ENCODE measurements at regions not wholly inside any gene's neighbourhood (a gene's known extent, or its start where the extent isn't known, plus 50 kb on each side); places are given as distances from the start of the nearest gene placed in this dataset.

DNA sequence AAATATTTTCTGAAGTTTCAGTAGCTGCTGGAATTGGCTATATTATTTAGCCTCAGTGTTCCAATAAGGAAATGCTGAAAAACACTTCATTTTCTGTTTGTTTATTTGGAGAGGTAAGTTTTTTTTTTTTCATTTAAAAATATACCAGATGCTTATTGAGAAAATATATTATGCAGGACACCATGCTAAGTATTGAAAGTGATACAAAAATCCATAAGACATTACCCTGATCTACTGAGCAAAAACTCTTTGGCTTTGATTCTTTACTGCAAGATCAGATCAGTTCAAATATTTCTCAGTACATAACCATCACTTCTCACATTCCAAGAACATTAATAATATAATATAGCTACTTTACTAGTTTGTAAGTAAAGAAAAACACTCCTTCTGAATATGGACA, 123.4 kb upstream of the PACRGL start:
- Mint-ChIP-seq H3K27ac (no peak overlapping the region), H3K36me3 (no peaks in the 10 kb centered on the region), H3K4me3 (no peak overlapping the region), H3K27me3 (ENCODE audit: low read depth in 2 of 2) (no peaks in the 10 kb centered on the region), H3K4me1 (no peaks in the 10 kb centered on the region), H3K9me3 (peaks cover 0 to 2% of the 10 kb centered on the region in 2 donors)
- ATAC-seq, result no peak
- DNase-seq, result no peak
- intact Hi-C loops (cut with micrococcal nuclease), result no loop called here
- Histone ChIP-seq H3K36me3 (ENCODE audit: control insufficient read depth, insufficient read depth, low read length) (no peaks in the 10 kb centered on the region), H3K9me3 (ENCODE audit: control insufficient read depth, insufficient read depth, low read length) (no peaks in the 10 kb centered on the region), H3K27ac (ENCODE audit: low read length) (no peak overlapping the region), H3K4me1 (ENCODE audit: control insufficient read depth, insufficient read depth, low read length) (no peaks in the 10 kb centered on the region), H3K27me3 (ENCODE audit: control insufficient read depth, insufficient read depth, low read length) (no peaks in the 10 kb centered on the region), H3K4me3 (ENCODE audit: low read length) (no peak overlapping the region)
- TF ChIP-seq, protein P1, sequence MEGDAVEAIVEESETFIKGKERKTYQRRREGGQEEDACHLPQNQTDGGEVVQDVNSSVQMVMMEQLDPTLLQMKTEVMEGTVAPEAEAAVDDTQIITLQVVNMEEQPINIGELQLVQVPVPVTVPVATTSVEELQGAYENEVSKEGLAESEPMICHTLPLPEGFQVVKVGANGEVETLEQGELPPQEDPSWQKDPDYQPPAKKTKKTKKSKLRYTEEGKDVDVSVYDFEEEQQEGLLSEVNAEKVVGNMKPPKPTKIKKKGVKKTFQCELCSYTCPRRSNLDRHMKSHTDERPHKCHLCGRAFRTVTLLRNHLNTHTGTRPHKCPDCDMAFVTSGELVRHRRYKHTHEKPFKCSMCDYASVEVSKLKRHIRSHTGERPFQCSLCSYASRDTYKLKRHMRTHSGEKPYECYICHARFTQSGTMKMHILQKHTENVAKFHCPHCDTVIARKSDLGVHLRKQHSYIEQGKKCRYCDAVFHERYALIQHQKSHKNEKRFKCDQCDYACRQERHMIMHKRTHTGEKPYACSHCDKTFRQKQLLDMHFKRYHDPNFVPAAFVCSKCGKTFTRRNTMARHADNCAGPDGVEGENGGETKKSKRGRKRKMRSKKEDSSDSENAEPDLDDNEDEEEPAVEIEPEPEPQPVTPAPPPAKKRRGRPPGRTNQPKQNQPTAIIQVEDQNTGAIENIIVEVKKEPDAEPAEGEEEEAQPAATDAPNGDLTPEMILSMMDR (IDR thresholded peaks at IDR 0.05), result no peak

- intact Hi-C loops (cut with micrococcal nuclease), result no loop called here
- TF ChIP-seq, protein P1 (IDR thresholded peaks at IDR 0.05), result no peak
- Mint-ChIP-seq H3K36me3 (no peaks in the 10 kb centered on the region), H3K4me3 (no peak overlapping the region), H3K27ac (no peak overlapping the region), H3K9me3 (peaks cover 0 to 2% of the 10 kb centered on the region in 2 donors), H3K27me3 (ENCODE audit: low read depth in 2 of 2) (no peaks in the 10 kb centered on the region), H3K4me1 (no peaks in the 10 kb centered on the region)
- DNase-seq (no peak), ATAC-seq (no peak)
- Histone ChIP-seq H3K4me1 (ENCODE audit: control insufficient read depth, insufficient read depth, low read length) (no peaks in the 10 kb centered on the region), H3K27me3 (ENCODE audit: control insufficient read depth, insufficient read depth, low read length) (no peaks in the 10 kb centered on the region), H3K36me3 (ENCODE audit: control insufficient read depth, insufficient read depth, low read length) (no peaks in the 10 kb centered on the region), H3K27ac (ENCODE audit: low read length) (no peak overlapping the region), H3K4me3 (ENCODE audit: low read length) (no peak overlapping the region), H3K9me3 (ENCODE audit: control insufficient read depth, insufficient read depth, low read length) (no peaks in the 10 kb centered on the region)
- WGBS (ENCODE audit: insufficient coverage), result 73% methylated on average over 1 of the region's 2 CpGs
Measured at GRCh38 chr4:20577702-20578101, 122.6 kb upstream of the PACRGL start.

GRCh38 chr4:20580907-20581306, 119.4 kb upstream of the PACRGL start:
- Mint-ChIP-seq H3K27ac (no peak overlapping the region), H3K36me3 (no peaks in the 10 kb centered on the region), H3K4me1 (no peaks in the 10 kb centered on the region), H3K4me3 (no peak overlapping the region), H3K9me3 (peaks cover 3 to 4% of the 10 kb centered on the region in 2 donors), H3K27me3 (ENCODE audit: low read depth in 2 of 2) (no peaks in the 10 kb centered on the region)
- no peaks in the 10 kb centered on the region for H3K9me3 ChIP-seq (ENCODE audit: control insufficient read depth, insufficient read depth, low read length)
- H3K36me3 ChIP-seq (ENCODE audit: control insufficient read depth, insufficient read depth, low read length), result no peaks in the 10 kb centered on the region
- intact Hi-C loops (cut with micrococcal nuclease), result no loop called here
- no peak overlapping the region for H3K27ac ChIP-seq (ENCODE audit: low read length)
- H3K4me1 ChIP-seq (ENCODE audit: control insufficient read depth, insufficient read depth, low read length), result no peaks in the 10 kb centered on the region
- TF ChIP-seq, protein P1 (IDR thresholded peaks at IDR 0.05), result no peak
- WGBS (ENCODE audit: insufficient coverage), result 87% methylated on average over 2 of the region's 2 CpGs
- no peaks in the 10 kb centered on the region for H3K27me3 ChIP-seq (ENCODE audit: control insufficient read depth, insufficient read depth, low read length)
- DNase-seq (no peak), ATAC-seq (no peak)
- H3K4me3 ChIP-seq (ENCODE audit: low read length), result no peak overlapping the region

DNA sequence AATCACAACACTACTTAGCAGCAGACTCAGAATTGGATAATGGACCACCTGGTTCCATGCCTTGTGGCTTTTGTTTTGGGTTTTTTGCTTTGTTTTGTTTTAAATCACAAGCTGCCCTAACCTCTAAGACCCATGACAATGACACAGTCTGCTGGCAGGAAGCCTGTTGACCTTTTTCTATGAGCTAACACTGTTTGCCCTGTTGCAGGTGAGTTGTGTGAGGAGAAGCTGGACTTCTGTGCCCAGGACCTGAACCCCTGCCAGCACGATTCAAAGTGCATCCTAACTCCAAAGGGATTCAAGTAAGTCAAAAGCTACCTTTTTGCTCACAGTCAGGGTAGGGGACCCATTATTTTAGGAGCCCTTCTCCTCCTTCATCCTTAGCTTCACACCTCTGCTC, 110.8 kb upstream of the PACRGL start:
- WGBS (ENCODE audit: insufficient coverage), result 71% methylated on average over 1 of the region's 1 CpG
- Histone ChIP-seq H3K27me3 (ENCODE audit: control insufficient read depth, insufficient read depth, low read length) (no peaks in the 10 kb centered on the region), H3K9me3 (ENCODE audit: control insufficient read depth, insufficient read depth, low read length) (no peaks in the 10 kb centered on the region), H3K4me1 (ENCODE audit: control insufficient read depth, insufficient read depth, low read length) (no peaks in the 10 kb centered on the region), H3K36me3 (ENCODE audit: control insufficient read depth, insufficient read depth, low read length) (no peaks in the 10 kb centered on the region), H3K4me3 (ENCODE audit: low read length) (no peak overlapping the region), H3K27ac (ENCODE audit: low read length) (no peak overlapping the region)
- TF ChIP-seq, protein P1 (IDR thresholded peaks at IDR 0.05), result no peak
- no peaks in the 10 kb centered on the region for H3K4me1 Mint-ChIP-seq
- no peak overlapping the region for H3K4me3 Mint-ChIP-seq
- no peaks in the 10 kb centered on the region for H3K36me3 Mint-ChIP-seq
- ATAC-seq (no peak), DNase-seq (no peak)
- peaks cover 0 to 2% of the 10 kb centered on the region in 2 donors for H3K27me3 Mint-ChIP-seq (ENCODE audit: low read depth in 2 of 2)
- no peaks in the 10 kb centered on the region for H3K9me3 Mint-ChIP-seq
- intact Hi-C loops (cut with micrococcal nuclease), result no loop called here
- no peak overlapping the region for H3K27ac Mint-ChIP-seq

Measured in natural killer cell (primary cell).